ENCODE measurements at regions not wholly inside any gene's neighbourhood (a gene's known extent, or its start where the extent isn't known, plus 50 kb on each side); places are given as distances from the start of the nearest gene placed in this dataset.

DNA sequence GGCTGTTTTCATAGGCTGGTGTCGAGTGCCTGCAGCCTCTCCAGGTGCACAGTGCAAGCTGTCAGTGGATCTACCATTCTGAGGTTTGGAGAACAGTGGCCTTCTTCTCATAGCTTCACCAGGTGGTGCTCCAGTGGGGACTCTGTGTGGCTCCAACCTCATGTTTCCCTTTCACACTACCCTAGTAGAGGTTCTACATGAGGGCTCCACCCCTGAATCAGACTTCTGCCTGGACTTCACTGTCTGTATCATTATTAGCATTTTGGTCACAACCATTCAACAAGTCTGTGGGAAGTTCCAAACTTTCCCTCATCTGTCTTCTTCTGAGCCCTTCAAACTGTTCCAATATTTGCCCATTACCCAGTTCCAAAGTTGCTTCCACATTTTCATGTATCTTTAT lies 1003.7 kb downstream of the MCTP2 start:
- H3K4me3 ChIP-seq (ENCODE audit: low read depth, low read length): no peak overlapping the region
- TF ChIP-seq, protein P1, sequence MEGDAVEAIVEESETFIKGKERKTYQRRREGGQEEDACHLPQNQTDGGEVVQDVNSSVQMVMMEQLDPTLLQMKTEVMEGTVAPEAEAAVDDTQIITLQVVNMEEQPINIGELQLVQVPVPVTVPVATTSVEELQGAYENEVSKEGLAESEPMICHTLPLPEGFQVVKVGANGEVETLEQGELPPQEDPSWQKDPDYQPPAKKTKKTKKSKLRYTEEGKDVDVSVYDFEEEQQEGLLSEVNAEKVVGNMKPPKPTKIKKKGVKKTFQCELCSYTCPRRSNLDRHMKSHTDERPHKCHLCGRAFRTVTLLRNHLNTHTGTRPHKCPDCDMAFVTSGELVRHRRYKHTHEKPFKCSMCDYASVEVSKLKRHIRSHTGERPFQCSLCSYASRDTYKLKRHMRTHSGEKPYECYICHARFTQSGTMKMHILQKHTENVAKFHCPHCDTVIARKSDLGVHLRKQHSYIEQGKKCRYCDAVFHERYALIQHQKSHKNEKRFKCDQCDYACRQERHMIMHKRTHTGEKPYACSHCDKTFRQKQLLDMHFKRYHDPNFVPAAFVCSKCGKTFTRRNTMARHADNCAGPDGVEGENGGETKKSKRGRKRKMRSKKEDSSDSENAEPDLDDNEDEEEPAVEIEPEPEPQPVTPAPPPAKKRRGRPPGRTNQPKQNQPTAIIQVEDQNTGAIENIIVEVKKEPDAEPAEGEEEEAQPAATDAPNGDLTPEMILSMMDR (IDR thresholded peaks at IDR 0.05; ENCODE audit: low read depth, low read length): no peak

- TF ChIP-seq, protein P1 (IDR thresholded peaks at IDR 0.05; ENCODE audit: low read depth, low read length): no peak
- H3K4me3 ChIP-seq (ENCODE audit: low read depth, low read length): no peak overlapping the region
Observed at GRCh38 chr15:95247071-95247984, 1016.0 kb downstream of the MCTP2 start.

GRCh38 chr15:95249524-95249923 lies 1018.2 kb downstream of the MCTP2 start:
- TF ChIP-seq, protein P1 (IDR thresholded peaks at IDR 0.05; ENCODE audit: low read depth, low read length): no peak
- no peak overlapping the region for H3K4me3 ChIP-seq (ENCODE audit: low read depth, low read length)

DNA sequence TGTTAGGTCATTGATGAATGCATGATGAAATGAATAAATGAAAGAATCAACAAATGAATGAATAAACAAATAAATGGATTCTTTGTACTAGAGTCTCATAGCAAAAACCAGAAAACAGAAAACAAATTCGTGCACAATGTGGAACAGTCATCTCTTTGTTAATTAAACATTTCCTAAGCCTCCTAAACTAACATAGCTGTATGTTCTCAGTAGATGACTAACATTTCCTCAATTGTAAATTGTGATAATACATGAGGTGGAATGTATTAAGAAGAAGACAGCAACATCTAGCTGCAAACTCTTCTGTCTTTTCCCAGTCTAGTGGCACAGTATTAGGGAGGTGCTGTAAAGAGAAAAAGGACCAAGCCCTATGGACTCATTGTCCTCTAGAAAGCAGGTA lies 1021.0 kb downstream of the MCTP2 start:
- no peak overlapping the region for H3K4me3 ChIP-seq (ENCODE audit: low read depth, low read length)
- TF ChIP-seq, protein P1 (IDR thresholded peaks at IDR 0.05; ENCODE audit: low read depth, low read length): no peak

DNA sequence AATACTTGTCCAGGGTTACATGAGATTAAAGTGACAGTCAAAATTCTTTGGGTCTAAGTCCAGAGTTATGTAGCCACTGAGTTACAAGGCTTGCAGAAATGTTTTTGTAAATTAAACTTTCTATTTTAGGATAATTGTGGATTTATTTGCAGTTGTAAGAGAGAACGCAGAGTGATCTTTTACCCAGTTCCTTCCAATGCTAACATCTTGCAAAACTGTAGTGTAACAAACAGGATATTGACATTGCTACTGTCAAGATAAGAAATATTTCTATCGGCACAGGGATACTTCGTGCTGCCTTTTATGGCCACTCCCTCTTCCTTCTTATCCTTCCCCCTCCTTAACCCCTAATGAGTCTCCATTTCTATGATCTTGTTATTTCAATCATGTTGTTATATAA lies 1022.9 kb downstream of the MCTP2 start:
- TF ChIP-seq, protein P1 (IDR thresholded peaks at IDR 0.05; ENCODE audit: low read depth, low read length): no peak
- H3K4me3 ChIP-seq (ENCODE audit: low read depth, low read length): no peak overlapping the region

DNA sequence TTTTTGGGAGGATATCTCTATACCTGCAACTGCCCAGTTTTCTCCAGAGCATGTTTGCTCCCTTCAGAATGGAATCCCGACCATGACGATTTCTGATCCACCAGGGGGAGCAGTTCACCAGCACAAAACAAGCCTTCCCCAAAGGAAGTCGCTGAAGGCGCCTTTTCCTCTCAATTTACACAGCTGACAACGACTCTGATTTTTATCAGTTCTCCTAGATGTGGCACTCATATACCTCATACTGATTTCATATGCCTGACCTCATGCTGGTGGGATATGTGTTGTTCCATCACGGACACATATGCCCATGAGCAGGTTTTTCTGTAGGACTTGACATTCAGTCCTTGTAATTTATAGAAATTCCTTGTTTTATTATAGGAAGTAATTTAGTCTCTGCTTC lies 1028.2 kb downstream of the MCTP2 start:
- TF ChIP-seq, protein P1 (IDR thresholded peaks at IDR 0.05; ENCODE audit: low read depth, low read length): peak; percentile 72
- H3K4me3 ChIP-seq (ENCODE audit: low read depth, low read length): no peak overlapping the region

DNA sequence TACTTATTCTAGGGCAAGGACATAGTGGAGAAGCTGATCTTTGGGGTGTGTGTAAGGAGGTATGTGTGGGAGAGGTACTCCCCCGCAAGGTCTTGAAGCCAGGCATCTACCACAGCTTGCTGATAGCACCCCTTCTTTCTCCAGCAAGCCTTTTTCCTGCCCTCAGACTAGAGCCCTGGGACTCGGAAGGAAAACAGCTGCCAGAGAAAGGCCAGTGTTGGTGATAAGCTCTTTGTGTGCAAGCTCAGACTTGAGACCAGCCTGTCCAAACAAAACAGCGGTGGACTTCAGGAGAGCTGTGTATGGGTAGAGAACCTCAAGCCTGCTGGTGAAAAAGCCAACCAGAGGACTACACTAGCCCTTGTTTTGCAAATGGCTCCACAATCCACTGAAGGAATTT lies 1028.6 kb downstream of the MCTP2 start:
- TF ChIP-seq, protein P1 (IDR thresholded peaks at IDR 0.05; ENCODE audit: low read depth, low read length): no peak
- no peak overlapping the region for H3K4me3 ChIP-seq (ENCODE audit: low read depth, low read length)
